Gastrocnemius medialis (tissue), 4 donors: ENCODE measurements at regions not wholly inside any gene's neighbourhood (a gene's known extent, or its start where the extent isn't known, plus 50 kb on each side); places are given as distances from the start of the nearest gene placed in this dataset.

Experiments used
- ATAC-seq, 2 donors: fragments of 150-250 bp; one replicate each; pipeline ENCODE4 v1.9.1; 2016
- DNase-seq, 2 donors: peaks; one replicate each; pipeline ENCODE4 v3.0.0-alpha.2; 2019
- H3K27ac ChIP-seq, 4 donors: fragments of 200-600 bp; sonication (generic); 1 replicate in 1 of 4; 2 replicates in 3 of 4; pipeline ENCODE4 v1.5.1; 2016 to 2018; ENCODE audit warnings: mild to moderate bottlenecking in 2 of 4, moderate library complexity in 1 of 4
- H3K27me3 ChIP-seq, 3 donors: fragments of 200-600 bp; sonication (generic) in 2 of 3; 1 replicate in 1 of 3; 2 replicates in 2 of 3; pipeline versions ENCODE4 v1.5.1 to v1.6.0; 2016 to 2019; ENCODE audit warnings: mild to moderate bottlenecking in 1 of 3, moderate library complexity in 1 of 3
- H3K36me3 ChIP-seq, 2 donors: fragments of 200-600 bp; sonication (generic) in 1 of 2; one replicate each; pipeline ENCODE4 v1.5.1; 2017 to 2018
- H3K4me1 ChIP-seq, 2 donors: fragments of 200-600 bp; sonication (generic) in 1 of 2; one replicate each; pipeline ENCODE4 v1.5.1; 2016 to 2017; ENCODE audit warnings: mild to moderate bottlenecking in 2 of 2
- H3K4me3 ChIP-seq, 4 donors: fragments of 200-600 bp; sonication (generic) in 3 of 4; 1 replicate in 1 of 4; 2 replicates in 3 of 4; pipeline ENCODE4 v1.5.1; 2016 to 2019; ENCODE audit warnings: mild to moderate bottlenecking in 2 of 4
- H3K9me3 ChIP-seq, 3 donors: fragments of 200-600 bp; sonication (generic) in 2 of 3; 1 replicate in 1 of 3; 2 replicates in 2 of 3; pipeline ENCODE4 v1.5.1; 2016 to 2019
- CTCF ChIP-seq, 5 experiments: fragments of 450-650 bp in 3 of 5; fragments of 200-600 bp in 2 of 5; sonication (generic) in 2 of 5; IDR thresholded peaks in 4 of 5; conservative IDR thresholded peaks in 1 of 5; 1 replicate in 4 of 5; 2 replicates in 1 of 5; pipeline ENCODE4 v1.5.1; 2016 to 2019; ENCODE audit warnings: antibody characterized with exemption in 5 of 5, mild to moderate bottlenecking in 3 of 5, moderate library complexity in 3 of 5
- POLR2A ChIP-seq, 2 donors: fragments of 450-650 bp; IDR thresholded peaks; one replicate each; pipeline ENCODE4 v1.6.1; 2017; ENCODE audit warnings: antibody characterized with exemption in 2 of 2, mild to moderate bottlenecking in 2 of 2, moderate library complexity in 2 of 2
- in situ Hi-C, 4 donors: fragments of 200-750 bp; cut with MboI; loops; one replicate each; pipeline versions ENCODE4 v1.15.0 to v1.8.0; 2017; ENCODE audit warnings: low sequenced_read_pairs in 4 of 4
- intact Hi-C: fragments of 100-400 bp; cut with DNase I; formaldehyde crosslinking; loops from one replicate; pipeline ENCODE4 v1.15.1; 2023; ENCODE audit warnings: low total_unique reads

GRCh38 chr12:13744561-13744960 lies 236.8 kb downstream of the GRIN2B start:
- DNase-seq (no peak), ATAC-seq (no peak)
- H3K27ac ChIP-seq: no peak overlapping the region
- intact Hi-C loops (no loop called here), in situ Hi-C loops (no loop called here)
- TF ChIP-seq CTCF (IDR thresholded peaks at IDR 0.05 in 4 of 5, conservative IDR thresholded peaks at IDR 0.05 in 1 of 5): no peak
- no peak for TF ChIP-seq POLR2A (IDR thresholded peaks at IDR 0.05)
- H3K9me3 ChIP-seq: no peaks in the 10 kb centered on the region
- H3K36me3 ChIP-seq: no peaks in the 10 kb centered on the region
- H3K27me3 ChIP-seq: no peaks in the 10 kb centered on the region
- no peaks in the 10 kb centered on the region for H3K4me1 ChIP-seq
- H3K4me3 ChIP-seq: no peak overlapping the region

DNA sequence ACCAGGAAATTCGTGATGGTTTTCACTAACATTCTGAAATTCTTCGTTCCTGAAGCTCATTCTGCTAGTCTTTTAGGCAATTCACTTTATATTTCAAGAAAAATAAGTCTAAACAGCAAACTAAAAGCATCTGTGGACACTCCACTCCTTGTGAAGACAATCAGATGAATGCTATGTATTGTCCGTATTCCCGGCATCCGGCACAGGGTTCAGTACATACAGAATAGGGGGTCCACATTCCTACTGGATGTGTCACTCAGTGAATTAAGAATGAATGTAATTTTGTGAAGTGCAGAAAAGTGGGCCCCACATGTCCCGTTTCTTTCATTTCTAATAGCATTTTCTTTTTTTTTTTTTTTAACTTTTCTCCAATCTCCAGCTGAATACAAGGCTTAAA lies 241.3 kb downstream of the GRIN2B start:
- TF ChIP-seq CTCF (IDR thresholded peaks at IDR 0.05 in 4 of 5, conservative IDR thresholded peaks at IDR 0.05 in 1 of 5) (no peak), POLR2A (IDR thresholded peaks at IDR 0.05) (no peak)
- intact Hi-C loops: no loop called here
- in situ Hi-C loops: no loop called here

GRCh38 chr12:13735734-13736133 lies 245.7 kb downstream of the GRIN2B start:
- intact Hi-C loops: no loop called here
- Histone ChIP-seq H3K9me3 (no peaks in the 10 kb centered on the region), H3K36me3 (no peaks in the 10 kb centered on the region), H3K27me3 (no peaks in the 10 kb centered on the region), H3K4me3 (no peak overlapping the region), H3K27ac (no peak overlapping the region), H3K4me1 (no peaks in the 10 kb centered on the region)
- no peak for DNase-seq
- ATAC-seq: no peak
- in situ Hi-C loops: no loop called here
- no peak for TF ChIP-seq POLR2A (IDR thresholded peaks at IDR 0.05)
- TF ChIP-seq CTCF (IDR thresholded peaks at IDR 0.05 in 4 of 5, conservative IDR thresholded peaks at IDR 0.05 in 1 of 5): no peak

More for the DNA sequence above, 241.3 kb downstream of the GRIN2B start:
- Histone ChIP-seq H3K9me3 (no peaks in the 10 kb centered on the region), H3K27ac (no peak overlapping the region), H3K27me3 (no peaks in the 10 kb centered on the region), H3K4me1 (no peaks in the 10 kb centered on the region), H3K36me3 (no peaks in the 10 kb centered on the region), H3K4me3 (no peak overlapping the region)
- ATAC-seq: no peak
- DNase-seq: no peak

GRCh38 chr12:13734584-13735152 lies 246.7 kb downstream of the GRIN2B start:
- Histone ChIP-seq H3K4me1 (no peaks in the 10 kb centered on the region), H3K9me3 (no peaks in the 10 kb centered on the region), H3K36me3 (no peaks in the 10 kb centered on the region), H3K27ac (no peak overlapping the region), H3K4me3 (no peak overlapping the region), H3K27me3 (no peaks in the 10 kb centered on the region)
- no peak for ATAC-seq
- intact Hi-C loops: no loop called here
- in situ Hi-C loops: no loop called here
- TF ChIP-seq POLR2A (IDR thresholded peaks at IDR 0.05) (no peak), CTCF (IDR thresholded peaks at IDR 0.05 in 4 of 5, conservative IDR thresholded peaks at IDR 0.05 in 1 of 5) (no peak)
- no peak for DNase-seq

DNA sequence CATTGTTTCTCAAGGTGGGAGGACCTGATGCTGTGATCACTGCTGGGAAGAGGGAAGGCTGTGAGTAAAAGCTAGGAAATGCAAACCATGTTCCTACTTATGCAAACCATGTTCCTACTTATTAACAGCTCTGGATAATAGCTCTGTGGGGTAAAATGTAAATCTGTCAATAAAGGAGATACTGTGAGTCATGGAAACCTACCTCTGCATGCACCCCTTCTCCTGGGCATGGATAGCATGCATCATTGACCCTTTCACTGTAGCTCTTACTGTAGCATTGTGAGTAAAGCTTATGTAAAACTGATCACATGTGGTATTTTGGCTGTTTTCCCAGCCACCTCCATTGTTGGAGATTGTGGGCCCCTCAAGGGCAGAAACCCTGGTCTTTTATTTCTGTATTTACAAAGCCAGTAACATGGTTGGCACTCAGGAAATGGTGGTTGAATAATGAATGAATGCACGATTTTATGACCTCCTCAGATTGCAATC lies 253.7 kb downstream of the GRIN2B start:
- no peak overlapping the region for H3K27ac ChIP-seq
- H3K4me3 ChIP-seq: no peak overlapping the region
- DNase-seq (no peak), ATAC-seq (no peak)
- H3K36me3 ChIP-seq: no peaks in the 10 kb centered on the region
- intact Hi-C loops (no loop called here), in situ Hi-C loops (no loop called here)
- H3K9me3 ChIP-seq: no peaks in the 10 kb centered on the region
- no peaks in the 10 kb centered on the region for H3K4me1 ChIP-seq
- TF ChIP-seq CTCF (IDR thresholded peaks at IDR 0.05 in 4 of 5, conservative IDR thresholded peaks at IDR 0.05 in 1 of 5) (no peak), POLR2A (IDR thresholded peaks at IDR 0.05) (no peak)
- no peaks in the 10 kb centered on the region for H3K27me3 ChIP-seq
